HG02798 (cell line): ENCODE measurements at regions not wholly inside any gene's neighbourhood (a gene's known extent, or its start where the extent isn't known, plus 50 kb on each side); places are given as distances from the start of the nearest gene placed in this dataset.

ENCODE experiments used
- ATAC-seq: cut with Tn5 transposase; IDR thresholded peaks from one replicate; pipeline ENCODE4 v1.9.1; 2021; ENCODE audit warnings: mild to moderate bottlenecking; ENCODE audit not compliant: unreplicated experiment, poor library complexity

DNA sequence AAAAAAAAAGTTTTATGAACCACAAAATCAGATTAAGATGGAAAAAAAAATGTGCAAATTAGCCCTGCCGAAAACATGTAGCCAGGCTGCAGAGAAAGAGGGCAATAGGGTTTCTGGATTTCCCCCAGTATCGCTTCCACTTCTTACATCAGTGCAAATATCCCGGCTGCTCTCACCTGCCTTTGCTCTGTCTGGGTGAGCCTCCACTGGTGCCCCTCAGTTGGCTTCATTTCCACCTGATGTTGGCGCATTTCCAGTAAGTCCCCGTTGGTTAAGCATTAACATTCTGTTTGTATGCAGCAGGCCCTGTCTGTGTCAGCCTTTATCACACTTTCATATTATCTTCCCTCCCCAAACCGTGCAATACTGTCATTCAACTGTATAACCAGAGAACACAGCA, 215.1 kb downstream of the CBLN4 start:
- no peak for ATAC-seq

DNA sequence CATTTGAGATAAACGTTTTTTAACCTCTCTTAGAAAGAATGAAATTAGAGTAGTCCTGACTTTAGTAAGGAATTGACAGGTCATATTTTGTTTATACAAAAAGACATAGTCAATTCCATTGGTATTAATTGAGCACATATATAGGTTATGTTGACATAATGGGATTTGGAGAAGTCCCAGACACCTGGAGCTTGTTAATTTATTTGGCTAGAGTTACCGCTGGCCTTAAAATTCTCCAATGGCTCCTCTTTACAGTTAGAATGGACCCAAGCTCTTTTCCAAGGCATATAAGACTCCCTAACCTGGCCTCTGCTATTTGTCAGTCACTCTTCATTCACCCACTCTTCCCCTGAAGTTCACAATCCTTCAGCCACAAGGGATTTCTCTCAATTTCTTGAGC, 221.3 kb downstream of the CBLN4 start:
- no peak for ATAC-seq

DNA sequence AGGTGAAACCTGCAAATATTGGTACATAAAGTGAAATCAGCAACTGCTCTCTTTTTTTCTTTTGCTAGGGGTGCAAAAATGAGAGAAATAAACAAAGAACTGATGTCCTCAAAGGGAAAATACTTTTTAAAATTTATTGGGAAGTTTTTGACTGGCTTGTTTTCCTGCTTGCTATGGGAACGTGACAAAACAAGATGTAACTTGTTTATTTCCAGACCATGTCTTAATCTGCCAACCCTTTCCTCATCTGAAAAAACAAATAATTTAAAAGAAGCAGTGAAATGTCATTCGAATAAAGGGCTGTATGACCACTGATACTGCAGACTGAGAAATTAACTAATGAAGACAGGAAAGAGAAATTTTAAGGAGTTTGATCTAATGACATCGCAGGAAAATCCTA, 221.9 kb downstream of the CBLN4 start:
- ATAC-seq: no peak

- ATAC-seq: no peak
Measured at GRCh38 chr20:55782912-55783253, 222.4 kb downstream of the CBLN4 start.

- ATAC-seq: no peak
Measured at GRCh38 chr20:55782224-55782911, 223.0 kb downstream of the CBLN4 start.

DNA sequence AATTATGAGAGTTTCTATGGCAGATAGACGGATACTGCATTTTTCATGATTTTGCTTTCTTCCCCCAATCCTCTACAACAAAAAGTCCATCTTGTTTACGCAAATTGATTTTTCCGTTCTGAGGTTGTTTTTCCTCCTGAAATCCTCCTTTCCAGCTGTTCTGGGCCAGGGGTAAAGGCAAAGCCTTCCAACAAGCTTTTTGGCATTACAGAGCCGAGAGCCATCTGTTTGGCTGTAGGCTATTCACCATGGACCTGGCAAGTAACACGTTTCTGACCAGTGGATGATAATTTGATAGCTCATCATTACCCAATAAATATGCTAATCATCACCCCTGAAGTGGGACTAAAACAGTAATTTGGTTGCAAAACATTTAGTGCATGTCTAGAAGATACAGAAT, 226.5 kb downstream of the CBLN4 start:
- ATAC-seq: no peak

GRCh38 chr20:55777641-55778040, 227.7 kb downstream of the CBLN4 start:
- ATAC-seq: no peak

- no peak for ATAC-seq
Measured at GRCh38 chr20:55776176-55776575, 229.1 kb downstream of the CBLN4 start.

GRCh38 chr20:55774628-55775027, 230.7 kb downstream of the CBLN4 start:
- no peak for ATAC-seq

GRCh38 chr20:55761797-55762196, 243.5 kb downstream of the CBLN4 start:
- no peak for ATAC-seq

- no peak for ATAC-seq
Measured at GRCh38 chr20:55761100-55761499, 244.2 kb downstream of the CBLN4 start.

- ATAC-seq: no peak
Measured at GRCh38 chr20:55760586-55760985, 244.7 kb downstream of the CBLN4 start.

DNA sequence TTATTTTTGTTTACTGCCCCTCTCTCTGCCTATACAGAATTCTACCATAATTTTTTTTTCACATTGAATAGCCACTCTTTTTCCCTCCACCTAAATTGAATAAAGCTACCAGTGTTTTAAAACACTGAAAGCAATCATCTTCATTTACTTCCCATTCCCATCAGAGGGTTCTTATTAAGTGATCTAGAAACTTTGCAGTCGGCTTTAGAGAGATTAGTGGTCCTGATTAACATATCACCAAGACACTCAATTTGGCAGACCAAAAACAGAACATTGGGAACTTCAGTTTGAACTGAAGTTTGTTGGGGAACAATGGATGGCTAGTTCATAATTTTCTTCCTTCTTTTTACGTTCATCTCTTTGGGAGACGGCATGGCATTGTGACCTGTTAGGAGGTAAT, 249.5 kb downstream of the CBLN4 start:
- ATAC-seq: no peak

DNA sequence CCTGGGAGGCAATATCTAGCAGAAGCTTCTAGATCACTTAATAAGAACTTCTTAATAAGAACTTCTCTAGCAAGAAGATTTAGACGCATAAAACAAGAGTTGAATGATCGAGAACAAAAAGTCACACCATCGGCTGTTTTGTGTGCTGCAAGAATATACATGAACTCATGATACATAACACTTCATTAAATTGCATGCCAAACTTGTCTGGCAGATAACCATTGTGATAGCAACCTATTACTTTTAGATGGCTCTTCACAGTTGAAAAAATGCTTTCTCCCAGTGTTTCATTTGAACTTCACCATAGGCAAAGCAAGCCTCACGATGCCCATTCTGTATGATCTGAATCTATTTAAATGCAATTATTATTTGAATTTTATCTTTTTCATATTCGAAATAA, 249.9 kb downstream of the CBLN4 start:
- ATAC-seq: no peak

DNA sequence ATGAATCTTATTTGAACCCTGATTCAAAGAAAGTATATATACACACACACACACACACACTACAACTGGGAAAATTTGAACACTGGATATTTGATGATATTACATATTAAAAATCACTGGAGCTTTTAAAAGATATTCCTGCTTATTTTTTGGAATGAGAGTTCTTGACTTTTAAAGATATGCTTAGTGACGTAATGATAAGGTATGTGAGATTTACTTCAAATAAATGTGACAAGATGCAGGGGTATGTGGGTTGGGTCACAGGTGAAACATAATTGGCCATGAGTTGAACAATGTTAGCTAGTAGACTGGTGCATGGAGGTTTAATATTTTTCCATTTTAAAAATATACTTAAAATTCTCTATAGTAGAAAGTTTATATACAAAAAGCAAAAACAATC, 258.6 kb downstream of the CBLN4 start:
- no peak for ATAC-seq

- ATAC-seq: no peak
Measured at GRCh38 chr20:55745840-55746239, 259.5 kb downstream of the CBLN4 start.

DNA sequence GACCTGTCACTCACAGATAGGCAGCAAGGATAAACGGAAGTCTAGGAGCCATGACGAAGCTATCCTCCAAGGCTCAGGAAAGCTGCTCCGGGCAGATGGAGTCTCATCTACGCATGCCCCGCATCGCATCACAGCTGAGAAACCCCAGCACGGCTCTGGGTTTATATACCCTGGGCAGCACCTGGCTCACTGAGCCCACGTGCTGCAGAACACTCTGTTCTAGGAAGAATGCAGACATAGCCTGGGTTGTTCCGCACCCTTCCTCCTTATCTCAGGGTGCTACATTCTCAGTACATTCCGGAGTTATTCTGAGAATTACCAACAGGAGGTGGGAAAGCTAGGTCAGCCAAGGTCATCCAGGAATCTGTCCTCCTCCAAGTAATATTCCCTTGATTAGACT, 260.4 kb downstream of the CBLN4 start:
- ATAC-seq: no peak

- no peak for ATAC-seq
Measured at GRCh38 chr20:55741801-55742200, 263.5 kb downstream of the CBLN4 start.

GRCh38 chr20:55740076-55740475, 265.2 kb downstream of the CBLN4 start:
- no peak for ATAC-seq

DNA sequence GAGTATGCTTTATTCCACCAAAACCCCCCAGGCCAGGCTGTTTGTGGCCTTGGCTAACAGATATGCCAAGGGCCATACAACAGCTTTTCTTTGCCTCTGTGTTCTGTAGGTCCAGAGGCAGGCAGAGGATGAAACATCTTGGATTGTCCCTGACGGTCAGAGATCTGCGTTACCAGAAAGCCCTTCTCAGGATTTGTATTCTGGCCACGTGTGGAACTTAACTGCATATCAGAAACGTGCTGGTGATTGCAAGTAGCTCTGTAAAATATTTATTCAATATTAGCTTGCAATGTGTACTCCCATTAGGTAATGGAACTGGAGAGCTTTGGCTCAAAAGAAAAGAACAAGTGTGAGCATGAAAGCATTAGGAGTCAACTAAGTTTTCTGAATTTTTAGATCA, 275.0 kb downstream of the CBLN4 start:
- no peak for ATAC-seq

DNA sequence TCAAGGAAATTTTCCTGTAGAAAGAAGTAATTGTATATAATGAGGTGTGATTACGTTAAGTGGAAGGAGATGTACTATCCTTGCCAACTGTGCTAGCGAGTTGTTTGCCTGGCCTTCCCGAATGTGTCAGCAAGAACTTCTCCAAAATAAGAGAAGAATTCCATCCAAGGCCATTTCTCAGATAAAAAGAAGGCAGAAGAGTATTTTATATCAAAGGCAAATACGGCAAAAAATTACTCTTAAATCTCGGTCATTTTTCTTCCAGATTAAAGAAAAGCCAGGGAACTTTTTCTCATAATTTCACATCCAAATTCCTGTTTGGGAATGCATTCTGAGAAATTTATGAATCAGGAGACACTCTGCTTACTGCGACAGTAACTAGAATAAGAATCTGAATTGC, 290.6 kb downstream of the CBLN4 start:
- ATAC-seq: no peak

DNA sequence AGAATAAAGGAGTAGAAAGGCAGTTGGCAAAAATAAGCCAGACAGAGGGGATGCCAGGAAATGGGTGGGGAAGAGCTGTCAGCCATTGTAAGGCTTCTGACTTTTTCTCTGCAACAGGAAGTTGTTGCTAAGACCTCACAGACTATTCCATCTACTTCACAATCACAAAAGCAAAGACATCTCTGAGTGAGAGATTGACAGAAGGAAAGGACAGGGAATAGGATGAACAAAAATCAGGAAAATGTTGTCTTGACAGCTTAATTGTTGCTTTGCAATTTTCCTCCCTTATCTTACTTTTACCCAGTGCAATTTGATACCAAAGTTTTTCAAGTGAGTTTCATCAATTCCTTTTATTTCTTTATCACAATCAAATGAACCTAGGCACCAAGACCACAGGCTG, 291.2 kb downstream of the CBLN4 start:
- no peak for ATAC-seq

DNA sequence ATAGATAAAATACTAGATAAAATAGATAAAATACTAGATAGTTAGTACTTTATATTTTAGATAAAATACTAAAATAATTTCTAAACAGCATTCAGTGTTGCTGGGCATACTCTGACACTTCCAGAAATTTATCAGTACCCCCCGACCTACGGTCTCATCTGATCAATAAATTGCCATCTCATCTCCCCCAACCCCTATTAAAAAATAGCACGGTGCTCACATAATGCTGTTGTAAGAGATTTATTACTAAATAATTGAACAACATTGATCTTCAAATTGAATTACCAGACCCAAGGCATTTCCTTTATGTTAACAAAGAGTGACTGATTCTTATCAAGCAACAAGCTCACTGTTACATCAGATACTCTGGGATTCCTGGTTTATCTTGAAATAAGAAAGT, 300.9 kb downstream of the CBLN4 start:
- ATAC-seq: no peak
